Ovary (tissue), 7 donors: ENCODE measurements at regions not wholly inside any gene's neighbourhood (a gene's known extent, or its start where the extent isn't known, plus 50 kb on each side); places are given as distances from the start of the nearest gene placed in this dataset.

ENCODE experiments used
- DNase-seq, 5 donors: peaks; one replicate each; pipeline ENCODE4 v3.0.0-alpha.2; 2019 to 2020
- H3K27ac ChIP-seq, 2 donors: fragments of 200-600 bp; one replicate each; pipeline versions ENCODE4 v1.5.1 to v1.8.0; 2019 to 2022
- H3K27me3 ChIP-seq: fragments of 200-600 bp; one replicate; pipeline ENCODE4 v1.8.0; 2022
- H3K36me3 ChIP-seq: fragments of 200-600 bp; sonication (generic); one replicate; pipeline ENCODE4 v1.5.1; 2019
- H3K4me1 ChIP-seq: one replicate; pipeline ENCODE4 v1.8.1; 2013; ENCODE audit warnings: mild to moderate bottlenecking, moderate library complexity; ENCODE audit not compliant: insufficient read depth
- H3K4me3 ChIP-seq: fragments of 200-600 bp; sonication (generic); one replicate; pipeline ENCODE4 v1.5.1; 2017
- H3K9me3 ChIP-seq, 2 donors: fragments of 200-600 bp in 1 of 2; sonication (generic) in 1 of 2; one replicate each; pipeline versions ENCODE4 v1.5.1 to v1.8.1; 2013 to 2019; ENCODE audit warnings: mild to moderate bottlenecking in 1 of 2, moderate library complexity in 1 of 2
- EP300 ChIP-seq: sonication (generic); formaldehyde crosslinking; IDR thresholded peaks from one replicate; pipeline ENCODE4 v1.6.1; 2017; ENCODE audit warnings: antibody characterized with exemption
- POLR2A ChIP-seq: fragments of 450-650 bp; IDR thresholded peaks from one replicate; pipeline ENCODE4 v1.6.1; 2017; ENCODE audit warnings: antibody characterized with exemption, mild to moderate bottlenecking, moderate library complexity
- WGBS, 3 donors: extraction: QIAGEN DNeasy Blood & Tissue Kit in 1 of 3; methylation state at CpG; one replicate each; pipeline versions ENCODE4 v1.1.5 to v1.1.7; 2013 to 2017; 5-methylcytosine and 5-hydroxymethylcytosine counted together
- intact Hi-C, 4 donors: fragments of 100-400 bp; cut with DNase I; formaldehyde crosslinking; loops; one replicate each; pipeline versions ENCODE4 v1.11.0 to v1.15.1; 2022 to 2023
- TF ChIP-seq, protein P1 (sequence below), 3 donors: fragments of 450-650 bp in 2 of 3; fragments of 200-600 bp in 1 of 3; IDR thresholded peaks; one replicate each; pipeline versions ENCODE4 v1.5.1 to v1.8.0; 2016 to 2022; ENCODE audit warnings: antibody characterized with exemption in 3 of 3, mild to moderate bottlenecking in 1 of 3
- donor health status: DM: no; HTN: no; CAD: no; lungs with moderate emphysema.
- donor health status: DM: no; HTN: no; CAD: no.
- donor health status: Bipolar disorder and iron deficiency.
- donor health status: DM: no; HTN: no; CAD: no.
- donor health status: DM: yes; HTN: yes; CAD: no.

DNA sequence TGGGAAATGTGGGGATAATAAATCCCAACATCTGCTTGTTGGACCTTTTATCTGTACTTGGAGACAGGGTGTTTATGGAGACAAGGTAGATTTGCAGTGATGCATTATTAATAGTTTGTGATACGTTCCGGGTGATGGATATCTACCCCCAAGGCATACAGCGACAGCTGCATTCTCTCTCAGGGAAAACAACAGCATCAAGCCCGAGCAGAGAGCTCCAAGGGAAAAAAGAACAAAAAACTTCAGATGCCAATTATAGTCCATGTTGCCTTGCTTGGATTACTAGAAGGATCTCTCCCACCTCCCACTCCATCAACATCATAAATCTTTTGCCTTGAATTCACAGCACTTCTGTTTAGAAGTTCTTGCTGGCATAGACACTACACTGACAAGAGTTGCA is 187.5 kb upstream of the CDH11 start:
- intact Hi-C loops = no loop called here
- Histone ChIP-seq H3K36me3 (no peaks in the 10 kb centered on the region), H3K27ac (no peak overlapping the region), H3K4me3 (no peak overlapping the region), H3K27me3 (no peaks in the 10 kb centered on the region), H3K9me3 (no peaks in the 10 kb centered on the region), H3K4me1 (peaks cover 6% of the 10 kb centered on the region)
- WGBS, 3 donors = 19 to 25% (median 25%) methylated on average over 4 of the region's 4 CpGs
- no peak for DNase-seq
- no peak for TF ChIP-seq POLR2A
- TF ChIP-seq, protein P1, sequence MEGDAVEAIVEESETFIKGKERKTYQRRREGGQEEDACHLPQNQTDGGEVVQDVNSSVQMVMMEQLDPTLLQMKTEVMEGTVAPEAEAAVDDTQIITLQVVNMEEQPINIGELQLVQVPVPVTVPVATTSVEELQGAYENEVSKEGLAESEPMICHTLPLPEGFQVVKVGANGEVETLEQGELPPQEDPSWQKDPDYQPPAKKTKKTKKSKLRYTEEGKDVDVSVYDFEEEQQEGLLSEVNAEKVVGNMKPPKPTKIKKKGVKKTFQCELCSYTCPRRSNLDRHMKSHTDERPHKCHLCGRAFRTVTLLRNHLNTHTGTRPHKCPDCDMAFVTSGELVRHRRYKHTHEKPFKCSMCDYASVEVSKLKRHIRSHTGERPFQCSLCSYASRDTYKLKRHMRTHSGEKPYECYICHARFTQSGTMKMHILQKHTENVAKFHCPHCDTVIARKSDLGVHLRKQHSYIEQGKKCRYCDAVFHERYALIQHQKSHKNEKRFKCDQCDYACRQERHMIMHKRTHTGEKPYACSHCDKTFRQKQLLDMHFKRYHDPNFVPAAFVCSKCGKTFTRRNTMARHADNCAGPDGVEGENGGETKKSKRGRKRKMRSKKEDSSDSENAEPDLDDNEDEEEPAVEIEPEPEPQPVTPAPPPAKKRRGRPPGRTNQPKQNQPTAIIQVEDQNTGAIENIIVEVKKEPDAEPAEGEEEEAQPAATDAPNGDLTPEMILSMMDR (IDR thresholded peaks at IDR 0.05) = no peak
- no peak for TF ChIP-seq EP300

DNA sequence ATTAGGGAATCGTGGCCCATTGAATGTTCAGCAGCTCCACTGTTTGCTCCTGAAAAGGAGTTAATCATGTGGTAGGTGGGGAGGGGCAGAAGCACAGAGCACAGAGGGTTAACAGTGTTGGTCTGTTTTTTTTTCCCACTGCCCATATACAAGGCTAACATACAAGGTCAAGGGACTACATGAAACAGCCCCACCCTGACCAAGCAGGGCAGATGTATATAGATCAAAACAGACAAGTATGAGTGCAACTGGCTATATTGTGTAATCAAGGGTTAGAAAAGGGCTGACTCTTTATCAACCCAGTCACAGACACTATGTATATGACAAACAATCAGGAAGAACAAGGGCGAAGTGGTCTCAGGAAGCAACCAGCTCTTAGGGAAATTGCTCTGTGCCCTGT is 186.6 kb upstream of the CDH11 start:
- DNase-seq = no peak
- Histone ChIP-seq H3K27me3 (no peaks in the 10 kb centered on the region), H3K4me3 (no peak overlapping the region), H3K36me3 (no peaks in the 10 kb centered on the region), H3K27ac (no peak overlapping the region), H3K9me3 (no peaks in the 10 kb centered on the region), H3K4me1 (peaks cover 4% of the 10 kb centered on the region)
- intact Hi-C loops = no loop called here
- WGBS, 3 donors = 83 to 85% (median 84%) methylated on average over 2 of the region's 2 CpGs
- TF ChIP-seq POLR2A (no peak), EP300 (no peak)
- TF ChIP-seq, protein P1 (IDR thresholded peaks at IDR 0.05) = no peak

DNA sequence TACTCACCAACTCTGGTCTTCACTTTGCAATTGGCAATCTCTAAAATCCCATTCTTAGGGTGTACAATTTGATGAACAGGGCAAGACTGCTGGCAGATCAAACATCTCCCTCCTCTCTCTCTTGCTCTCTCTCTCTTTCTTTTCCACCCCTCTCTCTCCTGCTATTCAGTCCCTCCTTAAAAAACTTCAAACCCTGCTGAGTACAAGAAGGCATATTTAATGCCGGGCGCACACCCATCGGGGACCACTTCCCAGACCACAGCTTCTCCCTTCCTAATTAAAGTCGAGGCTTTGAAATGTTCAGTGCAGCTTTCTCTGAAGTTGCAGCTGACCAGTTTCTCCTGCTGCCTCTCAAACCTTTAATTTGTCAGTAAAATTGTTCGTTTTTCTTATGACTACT is 185.4 kb upstream of the CDH11 start:
- no peak overlapping the region for H3K4me3 ChIP-seq
- TF ChIP-seq EP300 (no peak), POLR2A (no peak)
- TF ChIP-seq, protein P1 (IDR thresholded peaks at IDR 0.05) = no peak
- H3K9me3 ChIP-seq = no peaks in the 10 kb centered on the region
- intact Hi-C loops = no loop called here
- H3K36me3 ChIP-seq = no peaks in the 10 kb centered on the region
- no peak for DNase-seq
- peaks cover 4% of the 10 kb centered on the region for H3K4me1 ChIP-seq
- no peaks in the 10 kb centered on the region for H3K27me3 ChIP-seq
- H3K27ac ChIP-seq = no peak overlapping the region
- WGBS, 3 donors = 82 to 87% (median 87%) methylated on average over 5 of the region's 5 CpGs

DNA sequence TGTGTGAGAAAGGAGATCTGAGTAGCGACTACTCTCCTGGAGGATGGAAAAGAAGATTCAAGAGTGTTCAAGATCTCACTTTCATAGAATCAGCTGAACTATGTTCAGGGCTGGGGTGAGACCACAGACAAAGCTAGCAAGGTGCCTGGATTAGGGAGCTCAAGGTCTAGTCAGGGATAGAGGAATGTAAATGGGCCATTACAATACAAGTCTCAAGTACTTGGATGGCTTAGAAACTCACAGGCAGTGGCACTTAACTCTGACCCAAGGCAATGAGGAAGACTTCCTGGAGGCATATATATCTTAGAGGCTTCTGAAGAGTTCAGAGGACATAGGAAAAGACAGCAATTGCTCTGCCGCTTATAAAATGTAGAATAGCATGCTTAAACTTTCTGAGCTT is 184.9 kb upstream of the CDH11 start:
- H3K4me3 ChIP-seq = no peak overlapping the region
- TF ChIP-seq EP300 (no peak), POLR2A (no peak)
- TF ChIP-seq, protein P1 (IDR thresholded peaks at IDR 0.05) = no peak
- intact Hi-C loops = no loop called here
- H3K9me3 ChIP-seq = no peaks in the 10 kb centered on the region
- no peak overlapping the region for H3K27ac ChIP-seq
- no peak for DNase-seq
- WGBS, 3 donors = 48 to 50% (median 50%) methylated on average over 2 of the region's 2 CpGs
- H3K36me3 ChIP-seq = no peaks in the 10 kb centered on the region
- peaks cover 4% of the 10 kb centered on the region for H3K4me1 ChIP-seq
- no peaks in the 10 kb centered on the region for H3K27me3 ChIP-seq

DNA sequence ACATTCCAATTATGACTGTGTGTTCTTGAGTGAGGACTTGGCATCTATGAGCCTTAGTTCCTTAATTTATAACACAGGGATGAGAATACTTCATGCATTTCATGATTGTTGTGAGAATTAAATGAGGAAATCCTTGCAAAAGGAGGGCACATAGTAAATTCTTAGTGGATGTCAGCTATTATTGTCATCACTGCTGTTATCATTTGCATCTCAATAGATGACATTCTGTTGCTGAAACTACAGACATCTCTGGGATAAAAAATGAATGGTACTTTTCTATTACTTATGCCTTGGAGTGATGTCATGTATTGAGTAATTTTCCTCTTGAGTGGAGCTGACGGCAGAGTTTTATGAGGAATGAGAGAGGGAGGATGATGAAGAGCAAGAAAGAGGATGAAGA is 184.4 kb upstream of the CDH11 start:
- intact Hi-C loops = no loop called here
- no peaks in the 10 kb centered on the region for H3K9me3 ChIP-seq
- no peak for DNase-seq
- no peak overlapping the region for H3K27ac ChIP-seq
- WGBS, 3 donors = 73 to 92% (median 80%) methylated on average over 1 of the region's 1 CpG
- H3K4me3 ChIP-seq = no peak overlapping the region
- H3K4me1 ChIP-seq = peaks cover 4% of the 10 kb centered on the region
- TF ChIP-seq POLR2A (no peak), EP300 (no peak)
- TF ChIP-seq, protein P1 (IDR thresholded peaks at IDR 0.05) = no peak
- no peaks in the 10 kb centered on the region for H3K27me3 ChIP-seq
- no peaks in the 10 kb centered on the region for H3K36me3 ChIP-seq
